Brain microvascular endothelial cell (primary cell): ENCODE measurements at regions not wholly inside any gene's neighbourhood (a gene's known extent, or its start where the extent isn't known, plus 50 kb on each side); places are given as distances from the start of the nearest gene placed in this dataset.

ENCODE experiments used
- DNase-seq: peaks from one replicate; pipeline ENCODE4 v3.0.0-alpha.2; 2020
- H3K27ac ChIP-seq: fragments of 250-450 bp; sonication (Bioruptor Pico); 2 replicates; pipeline ENCODE4 v1.5.1; 2020; ENCODE audit warnings: mild to moderate bottlenecking, moderate library complexity
- H3K27me3 ChIP-seq: fragments of 250-450 bp; sonication (Bioruptor Pico); replicated peaks from 2 replicates; pipeline ENCODE4 v1.5.1; 2020; ENCODE audit warnings: mild to moderate bottlenecking
- H3K36me3 ChIP-seq: fragments of 250-450 bp; sonication (Bioruptor Pico); replicated peaks from 2 replicates; pipeline ENCODE4 v1.5.1; 2020; ENCODE audit warnings: mild to moderate bottlenecking
- H3K4me3 ChIP-seq: 2 replicates; pipeline ENCODE4 v1.5.1; 2011; ENCODE audit warnings: low read depth, mild to moderate bottlenecking, control low read depth, low read length, moderate library complexity
- CTCF ChIP-seq: IDR thresholded peaks from 2 replicates; pipeline ENCODE4 v1.5.1; 2011; ENCODE audit warnings: low read depth, mild to moderate bottlenecking, moderate library complexity, low read length, control low read depth, inconsistent platforms; ENCODE audit errors: missing control alignments
- in situ Hi-C: cut with HindIII; loops from 2 replicates; pipeline ENCODE4 v1.10.0; 2017; ENCODE audit warnings: low sequenced_read_pairs, low pct_ligation_motif_present

GRCh38 chr6:97654674-97655073 lies 371.7 kb upstream of the MMS22L start:
- Histone ChIP-seq H3K27me3 (no peaks in the 10 kb centered on the region), H3K36me3 (no peaks in the 10 kb centered on the region), H3K4me3 (no peak overlapping the region), H3K27ac (no peak overlapping the region)
- in situ Hi-C loops, result no loop called here
- DNase-seq, result no peak
- TF ChIP-seq CTCF, result no peak

- Histone ChIP-seq H3K4me3 (no peak overlapping the region), H3K36me3 (no peaks in the 10 kb centered on the region), H3K27me3 (no peaks in the 10 kb centered on the region), H3K27ac (no peak overlapping the region)
- in situ Hi-C loops, result no loop called here
- DNase-seq, result no peak
- no peak for TF ChIP-seq CTCF
Observed at GRCh38 chr6:97656236-97656635, 373.2 kb upstream of the MMS22L start.

GRCh38 chr6:97656706-97657350 lies 373.8 kb upstream of the MMS22L start:
- in situ Hi-C loops, result no loop called here
- DNase-seq, result no peak
- Histone ChIP-seq H3K4me3 (no peak overlapping the region), H3K27ac (no peak overlapping the region), H3K27me3 (no peaks in the 10 kb centered on the region), H3K36me3 (no peaks in the 10 kb centered on the region)
- TF ChIP-seq CTCF, result no peak

GRCh38 chr6:97658090-97658489 lies 375.1 kb upstream of the MMS22L start:
- no peaks in the 10 kb centered on the region for H3K27me3 ChIP-seq
- DNase-seq, result no peak
- H3K36me3 ChIP-seq, result no peaks in the 10 kb centered on the region
- H3K4me3 ChIP-seq, result no peak overlapping the region
- H3K27ac ChIP-seq, result no peak overlapping the region
- TF ChIP-seq CTCF, result no peak
- in situ Hi-C loops, result no loop called here

GRCh38 chr6:97663252-97663651 lies 380.2 kb upstream of the MMS22L start:
- no peak overlapping the region for H3K4me3 ChIP-seq
- no peaks in the 10 kb centered on the region for H3K27me3 ChIP-seq
- H3K27ac ChIP-seq, result no peak overlapping the region
- TF ChIP-seq CTCF, result no peak
- DNase-seq, result no peak
- H3K36me3 ChIP-seq, result no peaks in the 10 kb centered on the region
- in situ Hi-C loops, result no loop called here

- in situ Hi-C loops, result no loop called here
- Histone ChIP-seq H3K4me3 (no peak overlapping the region), H3K27ac (no peak overlapping the region), H3K36me3 (no peaks in the 10 kb centered on the region), H3K27me3 (no peaks in the 10 kb centered on the region)
- TF ChIP-seq CTCF, result no peak
- no peak for DNase-seq
Observed at GRCh38 chr6:97665446-97665845, 382.4 kb upstream of the MMS22L start.
